Left renal pelvis (tissue), 4 donors: ENCODE measurements at regions not wholly inside any gene's neighbourhood (a gene's known extent, or its start where the extent isn't known, plus 50 kb on each side); places are given as distances from the start of the nearest gene placed in this dataset.

ENCODE experiments used
- DNase-seq, 4 donors: peaks; one replicate each; pipeline ENCODE4 v3.0.0-alpha.2; 2013; ENCODE audit warnings: low read depth in 4 of 4, low spot score in 3 of 4

- DNase-seq, result no peak
Observed at GRCh38 chr22:44424359-44424682, 73.7 kb downstream of the RTL6 start.

- peak in 1 of 4 donors; percentile 59 for DNase-seq
Observed at GRCh38 chr22:44423556-44424358, 74.3 kb downstream of the RTL6 start.

- no peak for DNase-seq
Observed at GRCh38 chr22:44422746-44423380, 75.2 kb downstream of the RTL6 start.

GRCh38 chr22:44419429-44419828, 78.6 kb downstream of the RTL6 start:
- no peak for DNase-seq

- no peak for DNase-seq
Observed at GRCh38 chr22:44413211-44413610, 84.8 kb downstream of the RTL6 start.

GRCh38 chr22:44412136-44412731, 85.8 kb downstream of the RTL6 start:
- DNase-seq, result no peak

GRCh38 chr22:44411226-44412135, 86.6 kb downstream of the RTL6 start:
- DNase-seq, result no peak

GRCh38 chr22:44410451-44410991, 87.5 kb downstream of the RTL6 start:
- no peak for DNase-seq

GRCh38 chr22:44409974-44410316, 88.1 kb downstream of the RTL6 start:
- no peak for DNase-seq

GRCh38 chr22:44409211-44409973, 88.6 kb downstream of the RTL6 start:
- DNase-seq, result no peak

- no peak for DNase-seq
Observed at GRCh38 chr22:44408829-44409192, 89.2 kb downstream of the RTL6 start.

- no peak for DNase-seq
Observed at GRCh38 chr22:44407987-44408828, 89.8 kb downstream of the RTL6 start.

GRCh38 chr22:44407171-44407986, 90.7 kb downstream of the RTL6 start:
- DNase-seq, result no peak

GRCh38 chr22:44406341-44407170, 91.5 kb downstream of the RTL6 start:
- DNase-seq, result no peak

- DNase-seq, result no peak
Observed at GRCh38 chr22:44405661-44406060, 92.4 kb downstream of the RTL6 start.

GRCh38 chr22:44404341-44405020, 91.7 kb upstream of the SHISAL1 start:
- no peak for DNase-seq
